Mammary epithelial cell (primary cell): ENCODE measurements at regions not wholly inside any gene's neighbourhood (a gene's known extent, or its start where the extent isn't known, plus 50 kb on each side); places are given as distances from the start of the nearest gene placed in this dataset.

Experiments used
- CTCF ChIP-seq, 2 donors: IDR thresholded peaks in 1 of 2; conservative IDR thresholded peaks in 1 of 2; 2 replicates each; pipeline ENCODE4 v1.5.1; 2011 to 2012; ENCODE audit warnings: inconsistent platforms in 2 of 2, low read length in 2 of 2, mild to moderate bottlenecking in 2 of 2, control low read depth in 1 of 2, low read depth in 1 of 2; ENCODE audit not compliant: insufficient read depth in 1 of 2; ENCODE audit errors: extremely low read depth in 1 of 2
- EZH2 ChIP-seq: IDR thresholded peaks from 2 replicates; pipeline ENCODE4 v1.6.1; 2012; ENCODE audit warnings: low read length, inconsistent platforms, borderline replicate concordance

- no peak for TF ChIP-seq CTCF (conservative IDR thresholded peaks at IDR 0.05 in 1 of 2, IDR thresholded peaks at IDR 0.05 in 1 of 2; ENCODE audit: extremely low read depth in 1 of 2, insufficient read depth in 1 of 2, low read depth in 1 of 2, low read length in 2 of 2)
- TF ChIP-seq EZH2, result no peak
Observed at GRCh38 chr1:222967466-222968240, 152.8 kb downstream of the DISP1 start.
